ENCODE measurements at regions not wholly inside any gene's neighbourhood (a gene's known extent, or its start where the extent isn't known, plus 50 kb on each side); places are given as distances from the start of the nearest gene placed in this dataset.

GRCh38 chr4:187077744-187078401 lies 354.2 kb upstream of the FAT1 start:
- no peak for DNase-seq

GRCh38 chr4:187084701-187085100 lies 361.0 kb upstream of the FAT1 start:
- Histone ChIP-seq H3K4me3 (ENCODE audit: low read depth, low read length) (no peak overlapping the region), H3K36me3 (replicated peaks) (no peaks in the 10 kb centered on the region), H3K27ac (no peak overlapping the region), H3K27me3 (replicated peaks) (no peaks in the 10 kb centered on the region)
- no peak for TF ChIP-seq CTCF (IDR thresholded peaks at IDR 0.05; ENCODE audit: low read depth, low read length, missing control alignments)
- in situ Hi-C loops (cut with HindIII; ENCODE audit: low pct_ligation_motif_present, low sequenced_read_pairs), result no loop called here
- DNase-seq, result no peak

More at GRCh38 chr4:187077744-187078401, 354.2 kb upstream of the FAT1 start:
- H3K36me3 ChIP-seq (replicated peaks), result no peaks in the 10 kb centered on the region
- in situ Hi-C loops (cut with HindIII; ENCODE audit: low pct_ligation_motif_present, low sequenced_read_pairs), result no loop called here
- H3K4me3 ChIP-seq (ENCODE audit: low read depth, low read length), result no peak overlapping the region
- H3K27me3 ChIP-seq (replicated peaks), result no peaks in the 10 kb centered on the region
- no peak for TF ChIP-seq CTCF (IDR thresholded peaks at IDR 0.05; ENCODE audit: low read depth, low read length, missing control alignments)
- no peak overlapping the region for H3K27ac ChIP-seq

- in situ Hi-C loops (cut with HindIII; ENCODE audit: low pct_ligation_motif_present, low sequenced_read_pairs), result no loop called here
- Histone ChIP-seq H3K36me3 (replicated peaks) (no peaks in the 10 kb centered on the region), H3K27ac (no peak overlapping the region), H3K4me3 (ENCODE audit: low read depth, low read length) (no peak overlapping the region), H3K27me3 (replicated peaks) (no peaks in the 10 kb centered on the region)
- TF ChIP-seq CTCF (IDR thresholded peaks at IDR 0.05; ENCODE audit: low read depth, low read length, missing control alignments), result no peak
- DNase-seq, result no peak
Measured at GRCh38 chr4:187085339-187085738, 361.7 kb upstream of the FAT1 start.

GRCh38 chr4:187086151-187086550 lies 362.5 kb upstream of the FAT1 start:
- in situ Hi-C loops (cut with HindIII; ENCODE audit: low pct_ligation_motif_present, low sequenced_read_pairs), result no loop called here
- Histone ChIP-seq H3K27me3 (replicated peaks) (no peaks in the 10 kb centered on the region), H3K4me3 (ENCODE audit: low read depth, low read length) (no peak overlapping the region), H3K36me3 (replicated peaks) (no peaks in the 10 kb centered on the region), H3K27ac (no peak overlapping the region)
- no peak for DNase-seq
- TF ChIP-seq CTCF (IDR thresholded peaks at IDR 0.05; ENCODE audit: low read depth, low read length, missing control alignments), result no peak

GRCh38 chr4:187088070-187088799 lies 364.6 kb upstream of the FAT1 start:
- Histone ChIP-seq H3K27me3 (replicated peaks) (no peaks in the 10 kb centered on the region), H3K27ac (no peak overlapping the region), H3K36me3 (replicated peaks) (no peaks in the 10 kb centered on the region), H3K4me3 (ENCODE audit: low read depth, low read length) (no peak overlapping the region)
- TF ChIP-seq CTCF (IDR thresholded peaks at IDR 0.05; ENCODE audit: low read depth, low read length, missing control alignments), result no peak
- in situ Hi-C loops (cut with HindIII; ENCODE audit: low pct_ligation_motif_present, low sequenced_read_pairs), result no loop called here
- DNase-seq, result no peak
